ENCODE measurements at regions not wholly inside any gene's neighbourhood (a gene's known extent, or its start where the extent isn't known, plus 50 kb on each side); places are given as distances from the start of the nearest gene placed in this dataset.

GRCh38 chr1:182122256-182122912 lies 60.9 kb upstream of the ZNF648 start:
- Mint-ChIP-seq H3K27me3 (peaks cover 0 to 26% (median 3%) of the 10 kb centered on the region in 5 donors), H3K4me3 (no peak overlapping the region), H3K9me3 (peaks cover 0 to 1% (median 0%) of the 10 kb centered on the region in 11 donors), H3K27ac (peak overlapping the region in 1 of 9 donors; percentile 4), H3K36me3 (no peaks in the 10 kb centered on the region), H3K4me1 (no peaks in the 10 kb centered on the region)
- no peak for DNase-seq
- Histone ChIP-seq H3K4me3 (ENCODE audit: low read length) (no peak overlapping the region), H3K9me3 (ENCODE audit: control insufficient read depth in 2 of 3, low read length in 3 of 3) (no peaks in the 10 kb centered on the region), H3K36me3 (ENCODE audit: control insufficient read depth in 2 of 3, insufficient read depth in 3 of 3, low read length in 3 of 3) (no peaks in the 10 kb centered on the region), H3K27ac (ENCODE audit: low read depth, low read length) (no peak overlapping the region), H3K4me1 (ENCODE audit: control insufficient read depth in 2 of 2, insufficient read depth in 2 of 2, low read length in 2 of 2) (no peaks in the 10 kb centered on the region), H3K27me3 (ENCODE audit: control insufficient read depth in 2 of 2, insufficient read depth in 2 of 2, low read length in 2 of 2) (no peaks in the 10 kb centered on the region)
- intact Hi-C loops (cut with micrococcal nuclease) = no loop called here
- ATAC-seq = no peak
- CTCF ChIA-PET = interaction anchor here (0.5 kb wide), 1 partner anchor 274 kb away, joined by 3 read pairs; no protein-coding TSS in a partner anchor
- POLR2A ChIA-PET = no interaction called here

- Mint-ChIP-seq H3K27me3 (peaks cover 0 to 31% (median 4%) of the 10 kb centered on the region in 5 donors), H3K4me3 (no peak overlapping the region), H3K9me3 (peaks cover 0 to 1% (median 0%) of the 10 kb centered on the region in 11 donors), H3K27ac (peak overlapping the region in 1 of 9 donors; percentile 4), H3K36me3 (no peaks in the 10 kb centered on the region), H3K4me1 (no peaks in the 10 kb centered on the region)
- H3K27me3 ChIP-seq (ENCODE audit: control insufficient read depth in 2 of 2, insufficient read depth in 2 of 2, low read length in 2 of 2) = no peaks in the 10 kb centered on the region
- H3K9me3 ChIP-seq (ENCODE audit: control insufficient read depth in 2 of 3, low read length in 3 of 3) = no peaks in the 10 kb centered on the region
- ChIA-PET POLR2A (interaction anchor here (0.8 kb wide), 1 partner anchor 35 kb away, joined by 3 read pairs; no protein-coding TSS in a partner anchor), CTCF (no interaction called here)
- no peak for DNase-seq
- H3K27ac ChIP-seq (ENCODE audit: low read depth, low read length) = no peak overlapping the region
- intact Hi-C loops (cut with micrococcal nuclease) = no loop called here
- no peaks in the 10 kb centered on the region for H3K36me3 ChIP-seq (ENCODE audit: control insufficient read depth in 2 of 3, insufficient read depth in 3 of 3, low read length in 3 of 3)
- H3K4me1 ChIP-seq (ENCODE audit: control insufficient read depth in 2 of 2, insufficient read depth in 2 of 2, low read length in 2 of 2) = no peaks in the 10 kb centered on the region
- no peak for ATAC-seq
- H3K4me3 ChIP-seq (ENCODE audit: low read length) = no peak overlapping the region
Measured at GRCh38 chr1:182121787-182122186, 60.3 kb upstream of the ZNF648 start.

GRCh38 chr1:182120411-182121258 lies 59.1 kb upstream of the ZNF648 start:
- no peaks in the 10 kb centered on the region for H3K9me3 Mint-ChIP-seq
- Histone ChIP-seq H3K4me3 (ENCODE audit: low read length) (no peak overlapping the region), H3K27me3 (ENCODE audit: control insufficient read depth in 2 of 2, insufficient read depth in 2 of 2, low read length in 2 of 2) (no peaks in the 10 kb centered on the region), H3K36me3 (ENCODE audit: control insufficient read depth in 2 of 3, insufficient read depth in 3 of 3, low read length in 3 of 3) (no peaks in the 10 kb centered on the region), H3K9me3 (ENCODE audit: control insufficient read depth in 2 of 3, low read length in 3 of 3) (no peaks in the 10 kb centered on the region), H3K4me1 (ENCODE audit: control insufficient read depth in 2 of 2, insufficient read depth in 2 of 2, low read length in 2 of 2) (no peaks in the 10 kb centered on the region), H3K27ac (ENCODE audit: low read depth, low read length) (no peak overlapping the region)
- intact Hi-C loops (cut with micrococcal nuclease) = no loop called here
- ATAC-seq (no peak), DNase-seq (peak in 3 of 9 donors; percentile 16 to 39 (median 23))
- H3K36me3 Mint-ChIP-seq = no peaks in the 10 kb centered on the region
- no peak overlapping the region for H3K4me3 Mint-ChIP-seq
- peaks cover 0 to 39% (median 4%) of the 10 kb centered on the region in 5 donors for H3K27me3 Mint-ChIP-seq
- ChIA-PET CTCF (no interaction called here), POLR2A (interaction anchor here (0.8 kb wide), 1 partner anchor 33 kb away, joined by 3 read pairs; no protein-coding TSS in a partner anchor)
- H3K4me1 Mint-ChIP-seq = no peaks in the 10 kb centered on the region
- H3K27ac Mint-ChIP-seq = no peak overlapping the region

GRCh38 chr1:182119631-182120030 lies 58.1 kb upstream of the ZNF648 start:
- Histone ChIP-seq H3K36me3 (ENCODE audit: control insufficient read depth in 2 of 3, insufficient read depth in 3 of 3, low read length in 3 of 3) (no peaks in the 10 kb centered on the region), H3K4me3 (ENCODE audit: low read length) (no peak overlapping the region), H3K9me3 (ENCODE audit: control insufficient read depth in 2 of 3, low read length in 3 of 3) (no peaks in the 10 kb centered on the region), H3K27ac (ENCODE audit: low read depth, low read length) (no peak overlapping the region), H3K4me1 (ENCODE audit: control insufficient read depth in 2 of 2, insufficient read depth in 2 of 2, low read length in 2 of 2) (no peaks in the 10 kb centered on the region), H3K27me3 (ENCODE audit: control insufficient read depth in 2 of 2, insufficient read depth in 2 of 2, low read length in 2 of 2) (peaks cover 0 to 3% of the 10 kb centered on the region in 2 donors)
- intact Hi-C loops (cut with micrococcal nuclease) = no loop called here
- peak overlapping the region in 1 of 9 donors; percentile 22 for H3K27ac Mint-ChIP-seq
- H3K36me3 Mint-ChIP-seq = no peaks in the 10 kb centered on the region
- ChIA-PET CTCF (no interaction called here), POLR2A (no interaction called here)
- ATAC-seq = no peak
- no peak overlapping the region for H3K4me3 Mint-ChIP-seq
- no peaks in the 10 kb centered on the region for H3K9me3 Mint-ChIP-seq
- peaks cover 0 to 4% (median 0%) of the 10 kb centered on the region in 7 donors for H3K4me1 Mint-ChIP-seq
- H3K27me3 Mint-ChIP-seq = peaks cover 0 to 42% (median 4%) of the 10 kb centered on the region in 5 donors
- DNase-seq = no peak

- ATAC-seq = no peak
- Histone ChIP-seq H3K9me3 (ENCODE audit: control insufficient read depth in 2 of 3, low read length in 3 of 3) (no peaks in the 10 kb centered on the region), H3K36me3 (ENCODE audit: control insufficient read depth in 2 of 3, insufficient read depth in 3 of 3, low read length in 3 of 3) (no peaks in the 10 kb centered on the region), H3K27me3 (ENCODE audit: control insufficient read depth in 2 of 2, insufficient read depth in 2 of 2, low read length in 2 of 2) (peaks cover 0 to 3% of the 10 kb centered on the region in 2 donors), H3K4me3 (ENCODE audit: low read length) (no peak overlapping the region), H3K4me1 (ENCODE audit: control insufficient read depth in 2 of 2, insufficient read depth in 2 of 2, low read length in 2 of 2) (no peaks in the 10 kb centered on the region), H3K27ac (ENCODE audit: low read depth, low read length) (no peak overlapping the region)
- Mint-ChIP-seq H3K9me3 (no peaks in the 10 kb centered on the region), H3K4me3 (no peak overlapping the region), H3K36me3 (no peaks in the 10 kb centered on the region), H3K27ac (no peak overlapping the region), H3K27me3 (peaks cover 0 to 46% (median 4%) of the 10 kb centered on the region in 5 donors), H3K4me1 (peaks cover 0 to 10% (median 3%) of the 10 kb centered on the region in 7 donors)
- DNase-seq = no peak
- intact Hi-C loops (cut with micrococcal nuclease) = no loop called here
- ChIA-PET POLR2A (no interaction called here), CTCF (no interaction called here)
Measured at GRCh38 chr1:182118851-182119250, 57.3 kb upstream of the ZNF648 start.

- Mint-ChIP-seq H3K27ac (peak overlapping the region in 1 of 9 donors; percentile 20), H3K4me3 (no peak overlapping the region), H3K27me3 (peaks cover 4 to 56% (median 5%) of the 10 kb centered on the region in 5 donors)
Measured at GRCh38 chr1:182114627-182115023, 53.1 kb upstream of the ZNF648 start.

More at GRCh38 chr1:182114627-182115023, 53.1 kb upstream of the ZNF648 start:
- Histone ChIP-seq H3K36me3 (ENCODE audit: control insufficient read depth in 2 of 3, insufficient read depth in 3 of 3, low read length in 3 of 3) (no peaks in the 10 kb centered on the region), H3K9me3 (ENCODE audit: control insufficient read depth in 2 of 3, low read length in 3 of 3) (no peaks in the 10 kb centered on the region), H3K4me3 (ENCODE audit: low read length) (no peak overlapping the region), H3K27me3 (ENCODE audit: control insufficient read depth in 2 of 2, insufficient read depth in 2 of 2, low read length in 2 of 2) (peaks cover 0 to 3% of the 10 kb centered on the region in 2 donors), H3K27ac (ENCODE audit: low read depth, low read length) (no peak overlapping the region), H3K4me1 (ENCODE audit: control insufficient read depth in 2 of 2, insufficient read depth in 2 of 2, low read length in 2 of 2) (no peaks in the 10 kb centered on the region)
- CTCF ChIA-PET = interaction anchor here (1.3 kb wide), 2 partner anchors 28 to 30 kb away, joined by 4 read pairs; no protein-coding TSS in a partner anchor
- intact Hi-C loops (cut with micrococcal nuclease) = no loop called here
- Mint-ChIP-seq H3K9me3 (no peaks in the 10 kb centered on the region), H3K4me1 (peaks cover 0 to 14% (median 7%) of the 10 kb centered on the region in 7 donors), H3K36me3 (no peaks in the 10 kb centered on the region)
- ATAC-seq = no peak
- POLR2A ChIA-PET = no interaction called here
- DNase-seq = no peak

Measured in naive thymus-derived CD4-positive, alpha-beta T cell (primary cell).